NCI-H2196 (cell line): ENCODE measurements at regions not wholly inside any gene's neighbourhood (a gene's known extent, or its start where the extent isn't known, plus 50 kb on each side); places are given as distances from the start of the nearest gene placed in this dataset.
"Not testable (repeated sequence)": the region's sequence is repeated elsewhere in the genome, so short reads cannot be mapped to it uniquely, and the experiment has no call there.

Experiments
- DNase-seq: peaks from one replicate; lab custom pipeline; 2025; ENCODE audit not compliant: unreplicated experiment; lab: John Stamatoyannopoulos, UW

- DNase-seq = no peak
Observed at GRCh38 chr3:118505784-118506183, 528.9 kb downstream of the IGSF11 start.

DNA sequence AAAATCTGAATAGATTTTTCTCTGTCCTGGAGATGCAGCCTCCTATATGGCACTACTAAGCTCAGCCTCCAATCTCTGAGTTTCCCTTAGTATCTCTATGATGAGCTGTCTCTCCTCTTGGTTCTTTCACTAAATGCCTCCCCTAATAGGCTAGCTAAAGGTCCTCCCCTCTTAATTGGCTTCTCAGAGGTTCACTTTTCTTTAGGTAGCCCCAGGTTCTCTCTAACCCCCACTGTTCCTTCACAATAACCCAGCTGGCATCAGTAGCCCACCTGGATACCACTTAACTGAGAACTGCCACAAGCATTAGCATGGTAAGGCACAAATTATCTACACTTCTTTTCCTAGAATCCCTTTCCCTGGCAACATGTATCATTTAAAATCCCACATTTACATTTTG, 523.2 kb downstream of the IGSF11 start:
- DNase-seq = no peak

DNA sequence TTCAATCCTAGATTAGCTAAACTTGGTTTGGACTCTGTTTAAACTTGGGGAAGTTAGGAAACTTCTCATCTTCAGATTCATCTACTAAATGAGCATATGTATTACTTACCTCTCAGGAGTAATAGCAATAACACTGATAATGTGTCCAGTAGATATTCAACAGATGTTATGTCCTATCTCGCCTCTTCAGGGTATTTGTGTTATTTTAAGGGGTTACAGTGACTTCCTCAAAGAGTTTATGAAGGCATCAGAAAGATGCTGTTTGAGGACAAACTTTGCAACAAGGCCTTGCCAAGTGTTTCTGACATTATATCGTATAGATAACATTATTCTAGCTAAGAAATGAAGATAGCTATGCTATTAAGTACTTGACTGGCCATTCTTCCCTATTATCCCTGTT, 522.3 kb downstream of the IGSF11 start:
- no peak for DNase-seq

DNA sequence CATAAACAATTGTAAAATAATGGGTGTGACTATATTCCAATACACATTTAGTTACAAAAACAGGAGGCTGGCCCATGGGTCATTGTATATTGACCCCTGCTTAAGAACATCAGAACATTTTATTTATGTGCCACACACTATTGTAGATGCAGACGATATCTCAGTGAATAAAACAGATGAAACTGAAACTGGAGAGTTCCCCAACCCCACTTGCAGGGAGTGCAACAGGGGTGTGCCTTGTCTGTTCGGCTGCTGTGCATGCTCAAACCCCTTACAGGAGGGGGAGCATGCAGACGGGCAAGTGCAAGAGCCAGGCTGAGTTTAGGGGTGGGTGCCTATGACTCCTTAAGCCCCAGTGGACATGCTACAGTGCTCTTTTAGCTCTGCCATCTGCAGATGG, 509.6 kb downstream of the IGSF11 start:
- no peak for DNase-seq

- no peak for DNase-seq
Observed at GRCh38 chr3:118526758-118527513, 507.7 kb downstream of the IGSF11 start.

DNA sequence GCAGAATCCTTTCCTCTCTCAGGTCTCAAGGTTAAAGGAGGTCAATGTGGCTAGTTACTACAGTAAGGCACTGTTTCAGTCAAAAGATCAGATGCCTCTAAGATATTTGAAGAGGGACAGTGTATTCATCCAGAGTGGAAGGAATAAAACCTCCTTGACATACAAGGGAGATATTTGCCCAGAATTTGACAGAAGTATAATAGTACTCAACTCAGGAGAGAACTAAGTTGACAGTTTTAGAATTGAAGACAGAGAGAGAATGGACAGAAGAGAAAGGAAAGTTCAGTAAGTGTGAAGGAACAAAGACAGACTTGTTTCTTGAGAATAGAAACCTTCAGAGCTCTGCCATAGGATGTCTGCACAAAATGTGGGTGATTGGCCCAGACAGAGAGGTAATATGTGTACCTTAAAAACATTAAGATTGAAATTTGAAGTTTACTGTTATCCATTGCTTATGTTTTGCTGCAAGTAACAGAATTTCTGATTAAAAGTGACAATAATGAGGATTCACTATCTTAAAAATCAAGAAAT, 507.1 kb downstream of the IGSF11 start:
- DNase-seq = no peak

- DNase-seq = no peak
Observed at GRCh38 chr3:118529554-118529953, 505.1 kb downstream of the IGSF11 start.

DNA sequence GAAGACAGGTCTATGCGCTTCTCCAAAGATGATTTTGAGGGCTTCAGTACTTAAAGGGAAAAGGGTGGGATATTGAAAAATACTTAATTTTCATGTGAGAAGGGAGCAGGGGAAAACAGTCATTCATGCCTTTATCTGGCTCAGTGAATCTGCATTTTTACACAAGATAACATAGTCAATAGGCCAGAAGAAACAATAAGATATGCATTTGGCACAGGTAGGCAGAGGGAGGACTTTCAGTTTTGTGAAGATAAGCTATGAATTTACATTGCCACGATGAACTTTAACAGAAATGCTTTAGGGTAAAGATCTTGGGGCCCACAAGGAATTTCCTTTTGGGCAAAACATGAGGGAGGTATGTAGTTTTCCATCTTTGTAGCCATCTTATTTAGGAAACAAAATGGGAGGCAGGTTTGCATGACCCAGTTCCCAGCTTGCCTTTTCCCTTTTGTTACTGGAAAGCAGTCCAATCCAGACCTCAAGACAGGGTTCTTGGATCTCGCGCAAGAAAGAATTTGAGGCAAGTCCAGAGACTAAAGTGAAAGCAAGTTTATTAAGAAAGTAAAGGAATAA, 504.2 kb downstream of the IGSF11 start:
- no peak for DNase-seq

GRCh38 chr3:118530927-118531356, 503.7 kb downstream of the IGSF11 start:
- not testable (repeated sequence) for DNase-seq

- no peak for DNase-seq
Observed at GRCh38 chr3:118531816-118532215, 502.8 kb downstream of the IGSF11 start.

DNA sequence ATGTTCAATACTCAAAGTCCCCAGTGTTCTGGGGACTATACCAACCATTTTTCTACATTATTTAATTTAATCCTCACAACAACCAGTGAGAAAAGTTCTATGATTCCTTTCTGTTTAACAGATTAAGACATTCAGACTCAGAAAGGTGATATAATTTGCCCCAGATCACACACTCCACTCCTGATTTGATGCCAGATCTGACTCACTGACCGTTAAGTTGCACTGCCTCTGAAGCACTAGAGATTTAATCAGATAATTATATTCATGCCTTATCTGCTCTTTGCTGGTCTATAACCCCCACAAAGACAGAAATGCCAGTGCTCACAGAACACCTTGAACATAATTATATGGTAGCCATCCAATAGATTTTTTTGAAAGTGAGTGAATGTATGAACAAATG, 501.0 kb downstream of the IGSF11 start:
- no peak for DNase-seq

- DNase-seq = no peak
Observed at GRCh38 chr3:118534519-118534918, 500.1 kb downstream of the IGSF11 start.

- no peak for DNase-seq
Observed at GRCh38 chr3:118536764-118537163, 497.9 kb downstream of the IGSF11 start.

GRCh38 chr3:118537454-118537853, 497.2 kb downstream of the IGSF11 start:
- no peak for DNase-seq

DNA sequence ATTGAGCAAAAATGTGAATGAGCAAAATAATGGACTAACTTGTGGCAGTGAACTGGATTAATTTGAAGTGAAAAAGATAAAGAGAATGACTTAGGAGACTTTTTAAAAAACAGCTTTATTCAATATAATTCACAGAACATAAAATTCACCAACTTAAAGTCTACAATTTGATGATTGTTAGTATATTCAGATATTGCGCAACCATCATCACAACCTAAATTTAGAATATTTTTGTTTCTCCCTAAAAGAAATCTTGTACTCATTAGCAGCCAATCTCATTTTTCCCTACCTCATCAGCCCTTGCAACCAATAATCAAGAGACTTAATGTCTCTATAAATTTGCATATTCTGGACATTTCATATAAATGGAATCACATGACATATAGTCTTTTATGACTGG, 496.5 kb downstream of the IGSF11 start:
- no peak for DNase-seq

- DNase-seq = not testable (repeated sequence)
Observed at GRCh38 chr3:118539820-118540447, 494.7 kb downstream of the IGSF11 start.

- DNase-seq = not testable (repeated sequence)
Observed at GRCh38 chr3:118540448-118540821, 494.2 kb downstream of the IGSF11 start.

- DNase-seq = no peak
Observed at GRCh38 chr3:118540826-118541225, 493.8 kb downstream of the IGSF11 start.

GRCh38 chr3:118541796-118542195, 492.9 kb downstream of the IGSF11 start:
- no peak for DNase-seq

- no peak for DNase-seq
Observed at GRCh38 chr3:118543832-118544231, 490.8 kb downstream of the IGSF11 start.

DNA sequence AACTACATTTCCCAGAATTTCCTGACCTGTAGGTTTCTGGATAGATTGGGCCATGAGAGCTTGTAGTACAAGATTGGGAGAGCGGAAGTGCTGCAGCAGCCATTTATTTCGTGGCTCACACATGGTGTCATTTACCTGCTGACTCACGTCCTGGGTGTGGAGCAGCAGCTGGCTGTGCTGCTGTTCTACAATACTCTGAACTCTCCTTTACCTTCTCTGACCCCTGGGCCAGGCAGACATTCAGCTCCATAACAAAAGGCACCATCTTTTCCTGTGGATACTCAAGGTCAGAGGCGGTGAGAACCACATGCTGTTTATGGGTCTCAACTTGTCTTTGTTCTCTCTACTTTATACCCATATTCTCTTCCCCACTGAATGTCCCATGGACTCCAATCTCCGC, 490.2 kb downstream of the IGSF11 start:
- DNase-seq = no peak

GRCh38 chr3:118548434-118548833, 486.2 kb downstream of the IGSF11 start:
- no peak for DNase-seq
